Sciatic nerve (tissue), 2 donors: ENCODE measurements at regions not wholly inside any gene's neighbourhood (a gene's known extent, or its start where the extent isn't known, plus 50 kb on each side); places are given as distances from the start of the nearest gene placed in this dataset. TPM values are rescaled to one million over a fixed set of nuclear protein-coding genes. Genes with fewer than 3 reads are reported as not detected.
A peak's percentile ranks its signal among the peaks of the same experiment; 100 is the strongest.

Experiments
- ATAC-seq: fragments of 200-7000 bp; cut with Tn5 transposase; one replicate; pipeline ENCODE4 v1.9.1; 2020; ENCODE audit warnings: mild to moderate bottlenecking, moderate library complexity
- DNase-seq: peaks from one replicate; pipeline ENCODE4 v3.0.0-alpha.2; 2020; ENCODE audit warnings: low spot score
- intact Hi-C: fragments of 100-400 bp; cut with DNase I; formaldehyde crosslinking; loops from one replicate; pipeline ENCODE4 v1.14.2; 2022
- microRNA-seq: library from miRNA; unstranded; fragments of <30 nt; microRNA quantifications from one replicate; pipeline ENCODE4 v1.2.0, GENCODE V29; 2020
- donor health status: DM: no; HTN: no; CAD: no.
- donor health status: DM: no; HTN: no; CAD: no.

DNA sequence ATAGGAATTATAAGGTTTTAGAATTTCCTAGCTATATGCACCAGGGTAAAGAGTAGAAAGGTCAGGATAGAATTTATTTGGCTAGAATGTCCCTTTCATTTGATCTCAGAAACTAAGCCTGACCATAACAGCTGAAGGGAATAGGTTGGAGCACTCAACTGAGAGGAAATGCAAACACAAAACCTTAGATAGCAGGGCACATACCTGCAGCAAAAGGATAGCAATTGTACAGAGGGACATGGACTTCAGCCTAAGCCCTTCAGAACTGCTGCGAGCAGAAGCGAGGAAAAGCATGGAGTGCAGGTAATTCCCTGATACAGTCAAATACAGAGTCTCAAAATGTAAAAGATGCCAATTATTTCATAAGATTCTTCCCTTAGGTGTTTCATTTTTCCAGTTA is 211.0 kb upstream of the DDI1 start:
- intact Hi-C loops: no loop called here
- DNase-seq (no peak), ATAC-seq (no peak)

DNA sequence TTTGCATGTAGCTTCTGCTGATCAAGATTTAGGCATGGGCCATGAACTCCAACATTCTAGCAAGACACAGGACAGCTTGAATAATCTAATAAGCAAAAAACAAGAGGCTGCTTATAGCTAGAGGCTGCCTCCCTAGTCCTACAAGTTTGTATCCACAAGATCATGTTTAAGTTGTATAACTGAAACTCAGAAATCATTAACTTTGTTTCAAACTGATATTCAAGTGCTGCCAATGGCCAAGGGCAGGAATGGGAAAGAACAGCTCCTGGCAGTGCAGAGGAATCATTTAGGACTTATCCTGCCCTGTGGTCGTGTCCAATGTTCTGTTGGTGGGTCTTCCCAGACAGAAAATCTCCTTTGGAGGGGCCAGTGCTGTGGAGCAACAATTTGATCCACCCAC is 209.6 kb upstream of the DDI1 start:
- DNase-seq: no peak
- intact Hi-C loops: no loop called here
- no peak for ATAC-seq

DNA sequence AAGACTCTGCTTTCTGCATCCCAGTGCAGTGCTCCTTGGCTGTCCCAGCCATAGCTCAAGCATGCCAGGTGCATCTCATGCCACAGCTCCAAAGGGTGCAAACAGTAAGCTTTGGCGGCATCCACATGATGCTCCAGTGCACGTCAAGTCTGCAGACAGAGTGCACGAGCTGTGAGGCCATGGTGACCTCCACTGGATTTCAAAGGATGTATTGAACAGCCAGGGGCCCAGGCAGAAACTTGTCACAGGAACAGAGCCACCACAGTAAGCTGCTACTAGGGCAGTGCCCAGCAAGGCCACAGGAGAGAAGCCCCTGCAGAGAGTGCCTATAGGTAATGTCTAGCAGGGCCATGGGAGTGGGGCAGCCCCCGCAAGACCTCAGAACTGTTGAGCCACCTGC is 206.8 kb upstream of the DDI1 start:
- DNase-seq (no peak), ATAC-seq (no peak)
- intact Hi-C loops: no loop called here

DNA sequence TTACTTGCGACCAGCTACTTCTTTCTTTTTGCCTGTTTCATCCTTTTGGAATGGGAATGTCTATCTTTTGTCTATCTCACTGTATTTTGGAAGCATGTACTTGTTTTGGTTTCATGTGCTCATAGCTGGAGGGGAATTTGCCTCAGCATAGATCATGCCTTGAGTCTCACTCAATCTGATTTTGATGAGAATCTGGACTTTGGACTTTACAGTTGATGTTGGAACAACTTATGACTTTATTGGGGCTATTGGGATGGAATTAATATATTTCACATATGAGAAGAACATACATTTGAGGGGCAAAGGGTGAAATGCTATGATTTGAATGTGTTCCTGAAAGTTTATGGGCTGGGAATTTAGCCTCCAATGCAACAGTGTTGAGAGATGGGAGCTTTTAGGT is 206.2 kb upstream of the DDI1 start:
- DNase-seq (no peak), ATAC-seq (no peak)
- intact Hi-C loops: no loop called here

DNA sequence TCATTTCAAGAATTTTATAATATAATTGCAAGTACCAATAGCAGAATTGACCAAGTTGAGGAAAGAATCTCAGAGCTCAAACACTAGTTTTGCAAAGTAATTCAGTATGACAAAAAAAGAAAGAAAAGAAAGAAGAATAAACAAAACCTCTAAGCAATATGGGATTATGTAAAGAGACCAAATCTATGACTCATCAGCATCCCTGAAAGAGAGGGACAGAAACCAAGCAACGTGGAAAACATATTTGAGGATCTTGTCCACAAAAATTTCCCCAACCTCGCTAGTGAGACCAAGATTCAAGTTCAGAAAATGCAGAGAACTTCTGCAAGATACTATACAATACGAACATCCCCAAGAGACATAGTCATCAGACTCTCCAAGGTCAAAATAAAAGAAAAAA is 203.7 kb upstream of the DDI1 start:
- DNase-seq (no peak), ATAC-seq (no peak)
- intact Hi-C loops: no loop called here

DNA sequence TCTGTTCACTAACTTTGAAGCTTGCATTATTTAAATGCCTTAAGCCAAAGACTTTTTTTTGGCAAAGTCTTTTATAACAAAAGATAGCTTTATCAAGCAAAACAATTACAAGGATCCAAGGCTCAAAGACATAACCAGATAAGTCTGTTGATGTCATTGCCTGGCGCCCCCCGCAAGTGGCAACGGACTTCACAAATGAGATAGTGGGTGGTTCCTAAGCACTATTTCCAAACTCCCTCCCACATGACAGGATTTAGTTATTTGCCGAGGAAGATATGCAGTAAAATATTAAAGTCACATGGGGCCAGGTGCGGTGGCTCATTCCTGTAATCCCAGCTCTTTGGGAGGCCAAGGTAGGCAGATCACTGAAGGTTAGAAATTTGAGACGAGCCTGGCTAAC is 194.2 kb upstream of the DDI1 start:
- intact Hi-C loops: no loop called here
- ATAC-seq (no peak), DNase-seq (no peak)

DNA sequence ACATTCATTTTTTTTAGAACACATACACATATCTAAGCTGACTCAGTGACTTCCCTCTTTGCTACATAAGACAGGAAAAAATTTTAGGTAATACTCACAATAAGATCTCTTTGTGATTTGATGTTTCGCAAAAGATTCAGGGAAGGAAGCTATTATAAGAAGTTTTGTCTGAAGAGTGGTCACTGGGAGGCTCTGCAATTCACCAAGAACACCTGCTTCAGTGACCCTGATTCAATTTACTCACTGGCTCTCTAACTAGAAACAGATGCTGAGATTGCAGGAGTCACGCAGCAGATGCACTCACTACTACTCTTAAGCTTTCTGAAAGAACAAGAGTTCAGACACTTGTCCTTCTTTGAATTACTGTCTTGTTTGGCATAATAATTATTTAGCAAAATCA is 193.6 kb upstream of the DDI1 start:
- ATAC-seq (peak; percentile 95), DNase-seq (no peak)
- intact Hi-C loops: no loop called here

DNA sequence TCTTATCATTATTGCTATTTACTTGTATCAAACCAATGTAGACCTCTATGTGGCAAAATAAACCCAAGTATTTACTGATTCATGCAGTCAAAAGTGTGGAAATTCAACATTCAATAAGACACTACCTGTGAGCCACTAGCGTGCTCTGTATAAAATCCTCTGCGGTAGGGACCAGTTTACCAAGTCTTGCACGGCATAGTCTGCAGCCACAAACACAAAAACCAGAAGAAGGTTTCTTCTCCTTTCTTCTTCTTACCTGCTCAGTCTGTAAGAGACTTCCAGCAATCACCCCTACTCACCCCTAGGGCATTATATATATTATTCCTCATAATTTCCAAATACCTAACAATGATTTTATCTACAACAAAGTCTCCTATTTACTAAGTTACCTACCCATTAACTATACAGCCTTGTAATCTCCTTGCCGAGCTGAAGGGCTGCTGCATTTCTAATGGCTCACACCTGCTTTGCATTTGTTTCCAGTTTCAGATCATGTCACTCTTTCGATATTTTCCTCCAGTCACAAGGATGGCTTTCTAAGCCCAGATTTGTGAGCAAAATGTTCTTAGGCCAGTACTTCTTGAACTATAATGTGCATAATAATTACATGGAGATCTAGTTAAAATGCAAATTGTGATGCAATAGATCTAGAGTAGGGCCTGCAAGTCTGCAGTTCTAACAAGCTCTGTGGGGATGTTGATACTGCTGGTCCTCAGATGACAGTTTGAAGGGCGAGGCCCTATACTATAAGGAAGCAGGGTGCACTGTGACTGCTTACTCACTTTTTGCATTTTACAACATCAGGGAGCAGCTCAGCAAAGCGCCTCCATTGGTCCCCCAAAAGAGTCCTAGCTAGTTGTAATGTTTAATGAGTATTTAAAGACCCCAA is 191.9 kb upstream of the DDI1 start:
- intact Hi-C loops: no loop called here
- ATAC-seq (no peak), DNase-seq (no peak)

DNA sequence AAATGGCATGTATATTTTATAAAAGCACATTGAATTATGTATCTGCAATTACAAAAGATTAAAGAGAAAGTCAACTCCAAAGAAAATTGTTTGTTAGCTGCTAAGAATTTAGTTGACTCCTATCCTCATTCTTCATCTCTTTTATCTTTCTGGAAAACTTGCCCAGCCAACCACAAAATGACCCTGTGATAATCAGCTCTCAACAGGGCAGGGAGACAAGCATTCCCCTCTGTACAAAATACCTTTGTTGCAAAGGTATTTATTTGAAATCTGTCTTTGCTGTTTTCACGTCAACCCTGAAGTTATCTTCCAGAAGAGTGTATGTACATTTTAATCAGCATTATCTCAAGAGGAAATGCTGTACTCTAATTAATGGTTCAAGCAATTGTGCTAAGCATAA is 191.1 kb upstream of the DDI1 start:
- no peak for ATAC-seq
- intact Hi-C loops: no loop called here
- DNase-seq: no peak

DNA sequence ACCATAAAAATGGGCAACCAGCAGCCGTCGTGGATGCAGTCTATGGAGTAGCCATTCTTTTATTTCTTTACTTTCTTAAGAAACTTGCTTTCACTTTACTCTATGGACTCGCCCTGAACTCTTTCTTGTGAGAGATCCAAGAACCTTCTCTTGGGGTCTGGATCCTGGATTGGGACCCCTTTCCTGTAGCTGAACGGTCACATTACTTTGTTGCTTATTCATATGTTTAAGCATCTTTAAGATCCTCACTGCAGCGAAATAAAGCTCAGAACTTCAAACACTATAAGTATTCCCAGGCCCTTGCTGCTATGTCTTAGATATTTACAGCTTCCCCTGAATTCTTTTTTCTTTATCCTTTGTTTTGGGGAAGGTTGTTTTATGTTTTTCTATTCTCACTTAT is 187.8 kb upstream of the DDI1 start:
- ATAC-seq (no peak), DNase-seq (no peak)
- intact Hi-C loops: no loop called here

DNA sequence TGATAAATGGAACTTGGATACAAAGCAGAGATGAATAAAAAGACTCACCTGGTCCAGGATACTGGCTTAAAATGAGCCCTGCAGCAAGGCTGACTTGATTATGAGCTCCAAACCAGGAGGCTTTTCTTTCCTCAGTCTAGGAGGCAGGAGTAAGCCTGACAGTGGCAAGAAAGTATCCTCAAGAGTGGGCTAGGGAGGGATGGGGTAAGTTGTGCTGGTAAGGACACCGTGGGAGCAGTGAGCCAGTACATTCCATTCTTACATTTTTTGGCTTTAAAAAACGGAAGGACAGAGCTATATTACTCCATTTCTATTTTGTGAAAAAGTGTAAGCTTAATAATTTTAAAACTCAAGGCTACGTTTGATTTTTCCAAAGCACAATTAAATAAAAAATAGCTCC is 187.1 kb upstream of the DDI1 start:
- no peak for DNase-seq
- intact Hi-C loops: no loop called here
- ATAC-seq: peak; percentile 48

DNA sequence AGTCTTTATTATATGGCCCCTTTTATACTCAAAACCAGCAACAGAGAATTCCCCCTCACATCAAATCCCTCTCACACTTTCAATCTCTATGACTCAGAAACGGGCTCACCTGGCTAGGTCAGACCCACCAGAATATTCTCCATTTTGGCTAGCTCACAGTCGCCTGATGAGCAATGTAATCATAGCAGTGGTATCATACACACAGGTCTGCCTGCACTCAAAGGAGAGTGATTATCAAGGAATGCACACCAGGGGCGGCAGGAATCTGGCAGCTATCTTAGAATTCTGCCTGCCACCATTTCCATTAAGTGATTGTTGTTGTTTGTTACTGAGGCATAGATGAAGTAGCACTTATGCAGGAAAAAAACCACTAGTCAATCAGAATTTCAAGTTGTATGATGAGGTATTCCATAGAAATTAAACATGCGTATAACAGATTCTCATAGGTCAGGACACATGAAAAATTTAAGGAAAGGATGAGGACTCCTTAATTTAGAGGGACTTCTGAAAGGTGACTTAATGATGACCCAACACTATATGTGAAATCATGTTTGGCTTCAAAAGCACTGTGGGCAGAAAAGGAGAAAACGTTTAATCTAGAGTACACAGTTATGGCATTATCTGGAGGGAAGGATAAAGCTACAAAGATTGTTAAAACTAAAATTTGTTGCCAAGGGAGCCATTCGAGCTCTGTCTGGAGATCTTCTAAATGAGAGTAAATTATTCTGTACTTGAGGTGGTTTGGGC is 185.8 kb upstream of the DDI1 start:
- no peak for ATAC-seq
- no peak for DNase-seq
- intact Hi-C loops: no loop called here

DNA sequence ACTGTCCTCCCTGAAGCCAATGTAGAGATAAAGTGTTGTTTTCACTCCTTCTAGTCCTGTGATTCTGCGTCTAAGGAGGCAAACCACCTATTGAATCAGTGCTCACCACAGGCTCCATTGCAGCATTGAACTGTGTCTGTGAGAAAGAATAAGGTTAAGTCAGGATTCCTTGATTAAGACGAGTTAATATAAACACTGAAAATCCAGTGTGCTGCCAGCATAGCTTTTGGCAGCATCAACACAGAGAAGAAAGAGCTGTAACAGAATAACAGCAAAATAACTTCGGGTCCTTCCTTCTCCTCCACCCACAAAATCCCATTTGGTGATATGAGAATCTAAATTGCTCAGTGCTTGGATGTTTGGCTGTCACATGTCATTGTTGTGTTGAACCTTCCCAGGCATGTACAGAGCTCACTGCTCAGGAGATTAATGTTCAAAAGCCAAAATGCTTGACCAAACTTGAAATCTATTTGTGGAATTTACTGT is 185.2 kb upstream of the DDI1 start:
- DNase-seq: no peak
- peak; percentile 89 for ATAC-seq
- intact Hi-C loops: no loop called here

Small RNA genes in the stretch of these regions (microRNA-seq; reads per million reads assigned to microRNA genes)
- gene MIR4693: not detected
